ENCODE measurements at regions not wholly inside any gene's neighbourhood (a gene's known extent, or its start where the extent isn't known, plus 50 kb on each side); places are given as distances from the start of the nearest gene placed in this dataset.

DNA sequence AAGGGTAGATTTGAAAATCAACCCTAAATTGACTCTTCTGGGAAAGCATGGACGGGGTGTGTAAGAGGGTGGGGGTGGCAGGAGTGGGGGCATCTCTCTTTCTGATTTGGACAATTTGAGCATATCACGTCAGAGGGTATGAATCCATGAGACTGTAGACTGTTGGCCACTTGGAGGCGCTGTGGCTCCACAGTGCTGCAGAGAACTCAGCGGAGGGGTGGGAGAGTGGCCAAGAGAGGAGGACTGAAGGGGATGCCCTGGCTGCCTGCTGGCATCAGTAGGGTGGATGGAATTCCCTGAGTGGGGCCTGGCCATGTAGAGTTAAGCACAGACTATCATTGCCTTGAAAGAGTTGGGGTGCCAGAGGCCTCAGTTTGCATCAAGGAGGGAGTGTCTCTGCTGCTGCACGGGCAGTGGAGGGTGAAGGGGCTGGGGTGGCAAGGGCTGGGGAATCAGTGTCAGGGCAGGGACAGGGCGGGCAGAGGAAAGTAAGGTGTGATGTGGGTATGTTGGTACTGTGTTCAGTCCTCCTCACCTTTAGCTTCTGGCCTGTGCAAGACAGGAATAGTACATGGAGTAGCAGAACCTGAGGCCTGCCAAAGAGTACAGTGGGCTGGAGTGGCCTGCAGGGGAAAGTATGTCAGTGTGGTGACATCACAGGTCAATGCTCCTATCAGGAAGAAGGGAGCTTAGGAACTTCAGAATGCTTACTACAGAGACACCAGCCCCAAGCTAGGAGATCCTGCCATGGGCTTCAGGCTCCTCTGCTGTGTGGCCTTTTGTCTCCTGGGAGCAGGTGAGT lies 133.5 kb upstream of the PRSS58 start:
- no peak overlapping the region for H3K27ac ChIP-seq
- no peaks in the 10 kb centered on the region for H3K4me1 ChIP-seq (replicated peaks in 1 of 2)
- TF ChIP-seq POLR2A (IDR thresholded peaks at IDR 0.05), result no peak
- TF ChIP-seq, protein P1, sequence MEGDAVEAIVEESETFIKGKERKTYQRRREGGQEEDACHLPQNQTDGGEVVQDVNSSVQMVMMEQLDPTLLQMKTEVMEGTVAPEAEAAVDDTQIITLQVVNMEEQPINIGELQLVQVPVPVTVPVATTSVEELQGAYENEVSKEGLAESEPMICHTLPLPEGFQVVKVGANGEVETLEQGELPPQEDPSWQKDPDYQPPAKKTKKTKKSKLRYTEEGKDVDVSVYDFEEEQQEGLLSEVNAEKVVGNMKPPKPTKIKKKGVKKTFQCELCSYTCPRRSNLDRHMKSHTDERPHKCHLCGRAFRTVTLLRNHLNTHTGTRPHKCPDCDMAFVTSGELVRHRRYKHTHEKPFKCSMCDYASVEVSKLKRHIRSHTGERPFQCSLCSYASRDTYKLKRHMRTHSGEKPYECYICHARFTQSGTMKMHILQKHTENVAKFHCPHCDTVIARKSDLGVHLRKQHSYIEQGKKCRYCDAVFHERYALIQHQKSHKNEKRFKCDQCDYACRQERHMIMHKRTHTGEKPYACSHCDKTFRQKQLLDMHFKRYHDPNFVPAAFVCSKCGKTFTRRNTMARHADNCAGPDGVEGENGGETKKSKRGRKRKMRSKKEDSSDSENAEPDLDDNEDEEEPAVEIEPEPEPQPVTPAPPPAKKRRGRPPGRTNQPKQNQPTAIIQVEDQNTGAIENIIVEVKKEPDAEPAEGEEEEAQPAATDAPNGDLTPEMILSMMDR (IDR thresholded peaks at IDR 0.05), result peak in 1 of 6 experiments; percentile 7
- no peak overlapping the region for H3K4me3 ChIP-seq
- intact Hi-C loops (cut with DNase I), result no loop called here
- no peaks in the 10 kb centered on the region for H3K9me3 ChIP-seq (replicated peaks in 1 of 3)
- DNase-seq, result no peak
- H3K27me3 ChIP-seq, result no peaks in the 10 kb centered on the region
- 67 to 77% (median 68%) methylated on average over 6 of the region's 6 CpGs for WGBS, 4 donors
- H3K36me3 ChIP-seq (replicated peaks in 1 of 2), result no peaks in the 10 kb centered on the region

DNA sequence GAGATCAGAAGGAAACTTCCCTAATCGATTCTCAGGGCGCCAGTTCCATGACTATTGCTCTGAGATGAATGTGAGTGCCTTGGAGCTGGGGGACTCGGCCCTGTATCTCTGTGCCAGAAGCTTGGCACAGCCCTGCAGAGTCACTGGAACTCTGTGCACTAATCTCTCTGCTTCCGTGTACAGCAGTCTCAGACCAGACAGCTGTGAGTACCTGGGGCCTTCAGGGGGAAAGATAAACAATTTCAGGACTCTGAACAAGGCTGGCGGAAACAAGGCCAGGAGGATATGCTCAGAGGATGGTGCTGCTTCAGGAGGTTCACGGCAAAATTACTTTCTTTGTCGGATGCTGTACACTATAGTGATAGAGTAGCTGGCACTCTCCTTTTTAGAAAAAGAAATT lies 131.7 kb upstream of the PRSS58 start:
- DNase-seq, result no peak
- TF ChIP-seq, protein P1 (IDR thresholded peaks at IDR 0.05), result no peak
- no peak for TF ChIP-seq POLR2A (IDR thresholded peaks at IDR 0.05)
- no peaks in the 10 kb centered on the region for H3K27me3 ChIP-seq
- 66 to 76% (median 69%) methylated on average over 6 to 7 of the region's 7 CpGs for WGBS, 4 donors
- H3K9me3 ChIP-seq (replicated peaks in 1 of 3), result no peaks in the 10 kb centered on the region
- no peaks in the 10 kb centered on the region for H3K4me1 ChIP-seq (replicated peaks in 1 of 2)
- H3K36me3 ChIP-seq (replicated peaks in 1 of 2), result no peaks in the 10 kb centered on the region
- intact Hi-C loops (cut with DNase I), result no loop called here
- no peak overlapping the region for H3K27ac ChIP-seq
- H3K4me3 ChIP-seq, result no peak overlapping the region

DNA sequence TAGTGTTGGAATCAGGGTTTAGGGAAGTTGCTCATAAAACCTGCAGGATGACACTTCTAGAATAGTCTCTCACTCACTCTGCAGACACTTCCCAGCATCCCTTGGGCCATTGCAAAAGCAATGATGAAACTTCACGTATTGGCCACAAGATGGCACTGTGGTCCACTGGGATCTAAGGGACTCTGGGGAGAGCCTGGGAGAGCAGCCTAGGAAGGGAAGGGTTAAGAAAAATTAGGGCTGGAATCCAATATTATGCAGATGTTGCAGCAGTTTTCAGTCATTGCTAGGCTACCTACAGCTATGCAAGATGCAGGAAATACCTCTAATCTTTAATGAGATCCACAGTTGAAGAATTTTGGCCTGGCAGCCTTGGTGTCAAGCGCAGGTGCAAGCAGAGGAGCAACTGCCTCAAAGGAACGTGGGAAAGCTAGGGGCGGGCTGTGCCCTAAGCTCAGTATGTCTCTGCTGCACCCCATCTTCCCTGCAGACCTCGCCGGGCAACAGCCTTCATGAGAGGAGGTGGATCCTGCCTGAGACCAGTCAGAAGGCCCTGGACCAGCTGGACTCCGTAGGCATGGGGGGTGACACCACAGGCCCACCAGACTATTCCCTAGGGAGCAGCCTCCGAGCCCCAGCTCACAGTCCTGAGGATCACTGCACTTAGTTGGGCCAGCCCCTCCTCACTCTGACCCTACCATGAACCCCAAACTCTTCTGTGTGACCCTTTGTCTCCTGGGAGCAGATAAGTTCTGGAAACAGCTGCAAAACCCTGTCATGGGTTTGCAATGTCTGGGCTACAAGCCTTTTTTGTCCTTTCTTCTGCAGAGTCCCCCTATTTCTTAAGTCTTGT lies 127.9 kb upstream of the PRSS58 start:
- no peaks in the 10 kb centered on the region for H3K9me3 ChIP-seq (replicated peaks in 1 of 3)
- H3K4me3 ChIP-seq, result no peak overlapping the region
- DNase-seq, result peak in 5 of 7 donors; percentile 16 to 38 (median 21)
- no peaks in the 10 kb centered on the region for H3K27me3 ChIP-seq
- no peak for TF ChIP-seq POLR2A (IDR thresholded peaks at IDR 0.05)
- TF ChIP-seq, protein P1 (IDR thresholded peaks at IDR 0.05), result peak in 5 of 6 experiments; percentile 24 to 49 (median 38)
- WGBS, 4 donors, result 40 to 63% (median 54%) methylated on average over 4 to 8 of the region's 8 CpGs
- H3K27ac ChIP-seq, result no peak overlapping the region
- intact Hi-C loops (cut with DNase I), result no loop called here
- no peaks in the 10 kb centered on the region for H3K4me1 ChIP-seq (replicated peaks in 1 of 2)
- H3K36me3 ChIP-seq (replicated peaks in 1 of 2), result no peaks in the 10 kb centered on the region

DNA sequence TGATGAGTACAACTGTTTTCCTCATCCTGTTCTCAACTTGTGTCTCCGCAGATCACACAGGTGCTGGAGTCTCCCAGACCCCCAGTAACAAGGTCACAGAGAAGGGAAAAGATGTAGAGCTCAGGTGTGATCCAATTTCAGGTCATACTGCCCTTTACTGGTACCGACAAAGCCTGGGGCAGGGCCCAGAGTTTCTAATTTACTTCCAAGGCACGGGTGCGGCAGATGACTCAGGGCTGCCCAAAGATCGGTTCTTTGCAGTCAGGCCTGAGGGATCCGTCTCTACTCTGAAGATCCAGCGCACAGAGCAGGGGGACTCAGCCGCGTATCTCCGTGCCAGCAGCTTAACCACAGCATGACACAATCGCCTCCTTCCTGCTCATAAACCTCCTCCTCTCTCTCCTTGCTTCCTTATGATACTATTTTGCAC lies 126.7 kb upstream of the PRSS58 start:
- H3K27ac ChIP-seq, result no peak overlapping the region
- no peak overlapping the region for H3K4me3 ChIP-seq
- WGBS, 4 donors, result 54 to 63% (median 56%) methylated on average over 11 of the region's 11 CpGs
- intact Hi-C loops (cut with DNase I), result no loop called here
- H3K4me1 ChIP-seq (replicated peaks in 1 of 2), result no peaks in the 10 kb centered on the region
- TF ChIP-seq, protein P1 (IDR thresholded peaks at IDR 0.05), result no peak
- no peak for TF ChIP-seq POLR2A (IDR thresholded peaks at IDR 0.05)
- no peaks in the 10 kb centered on the region for H3K27me3 ChIP-seq
- H3K36me3 ChIP-seq (replicated peaks in 1 of 2), result no peaks in the 10 kb centered on the region
- peak in 1 of 7 donors; percentile 22 for DNase-seq
- no peaks in the 10 kb centered on the region for H3K9me3 ChIP-seq (replicated peaks in 1 of 3)
